HG03066 (cell line): ENCODE measurements at regions not wholly inside any gene's neighbourhood (a gene's known extent, or its start where the extent isn't known, plus 50 kb on each side); places are given as distances from the start of the nearest gene placed in this dataset.
"Not testable (repeated sequence)": the region's sequence is repeated elsewhere in the genome, so short reads cannot be mapped to it uniquely, and the experiment has no call there.

Source experiments
- ATAC-seq: cut with Tn5 transposase; IDR thresholded peaks from one replicate; pipeline ENCODE4 v1.9.1; 2021; ENCODE audit warnings: low read depth; ENCODE audit not compliant: unreplicated experiment

- ATAC-seq = not testable (repeated sequence)
These were observed 82.7 kb downstream of the TFRC start for GRCh38 chr3:195999176-195999575.

- ATAC-seq = not testable (repeated sequence)
These were observed 85.6 kb downstream of the TFRC start for GRCh38 chr3:195996314-195996713.

- ATAC-seq = not testable (repeated sequence)
These were observed 86.0 kb upstream of the TNK2 start for GRCh38 chr3:195994343-195994742.

GRCh38 chr3:195993671-195994070 lies 85.3 kb upstream of the TNK2 start:
- not testable (repeated sequence) for ATAC-seq

GRCh38 chr3:195992956-195993595 lies 84.7 kb upstream of the TNK2 start:
- ATAC-seq = not testable (repeated sequence)

- not testable (repeated sequence) for ATAC-seq
These were observed 83.6 kb upstream of the TNK2 start for GRCh38 chr3:195991986-195992385.

- ATAC-seq = not testable (repeated sequence)
These were observed 82.9 kb upstream of the TNK2 start for GRCh38 chr3:195991243-195991642.

GRCh38 chr3:195990841-195991174 lies 82.5 kb upstream of the TNK2 start:
- not testable (repeated sequence) for ATAC-seq

GRCh38 chr3:195989921-195990840 lies 81.8 kb upstream of the TNK2 start:
- ATAC-seq = peak; percentile 78

GRCh38 chr3:195989197-195989920 lies 81.0 kb upstream of the TNK2 start:
- peak; percentile 44 for ATAC-seq

GRCh38 chr3:195988764-195989163 lies 80.4 kb upstream of the TNK2 start:
- not testable (repeated sequence) for ATAC-seq

- not testable (repeated sequence) for ATAC-seq
These were observed 78.7 kb upstream of the TNK2 start for GRCh38 chr3:195987001-195987400.

- ATAC-seq = not testable (repeated sequence)
These were observed 78.2 kb upstream of the TNK2 start for GRCh38 chr3:195986576-195986975.

- ATAC-seq = not testable (repeated sequence)
These were observed 77.1 kb upstream of the TNK2 start for GRCh38 chr3:195985348-195985920.

- ATAC-seq = not testable (repeated sequence)
These were observed 76.2 kb upstream of the TNK2 start for GRCh38 chr3:195984392-195985030.

- not testable (repeated sequence) for ATAC-seq
These were observed 75.5 kb upstream of the TNK2 start for GRCh38 chr3:195983880-195984279.

GRCh38 chr3:195982754-195983153 lies 74.4 kb upstream of the TNK2 start:
- ATAC-seq = not testable (repeated sequence)

- not testable (repeated sequence) for ATAC-seq
These were observed 73.4 kb upstream of the TNK2 start for GRCh38 chr3:195981778-195982177.

- ATAC-seq = not testable (repeated sequence)
These were observed 71.5 kb upstream of the TNK2 start for GRCh38 chr3:195979877-195980276.

- not testable (repeated sequence) for ATAC-seq
These were observed 70.2 kb upstream of the TNK2 start for GRCh38 chr3:195978585-195978984.
